A549 (cell line): ENCODE measurements at regions not wholly inside any gene's neighbourhood (a gene's known extent, or its start where the extent isn't known, plus 50 kb on each side); places are given as distances from the start of the nearest gene placed in this dataset.

Source experiments
- BHLHE40 ChIP-seq: IDR thresholded peaks from 2 replicates; pipeline ENCODE4 v1.6.1; 2012; ENCODE audit warnings: low read depth, low read length, inconsistent platforms
- JUNB ChIP-seq: fragments of >200 bp; sonication (Bioruptor Twin); formaldehyde crosslinking; IDR thresholded peaks from 2 replicates; pipeline ENCODE4 v1.6.1; 2016
- MAX ChIP-seq: IDR thresholded peaks from 2 replicates; pipeline ENCODE4 v1.6.1; 2012
- POLR2A ChIP-seq: IDR thresholded peaks from 2 replicates; pipeline ENCODE4 v1.6.1; 2012; ENCODE audit warnings: mild to moderate bottlenecking, low read length
- REST ChIP-seq: fragments of 200-600 bp; sonication (generic); IDR thresholded peaks from 2 replicates; pipeline ENCODE4 v1.6.1; 2016; ENCODE audit warnings: antibody characterized with exemption, mild to moderate bottlenecking, moderate library complexity
- TF ChIP-seq, protein P1 (sequence below): fragments of >200 bp; sonication (Bioruptor Twin); formaldehyde crosslinking; IDR thresholded peaks from 3 replicates; pipeline ENCODE4 v1.5.1; 2016

DNA sequence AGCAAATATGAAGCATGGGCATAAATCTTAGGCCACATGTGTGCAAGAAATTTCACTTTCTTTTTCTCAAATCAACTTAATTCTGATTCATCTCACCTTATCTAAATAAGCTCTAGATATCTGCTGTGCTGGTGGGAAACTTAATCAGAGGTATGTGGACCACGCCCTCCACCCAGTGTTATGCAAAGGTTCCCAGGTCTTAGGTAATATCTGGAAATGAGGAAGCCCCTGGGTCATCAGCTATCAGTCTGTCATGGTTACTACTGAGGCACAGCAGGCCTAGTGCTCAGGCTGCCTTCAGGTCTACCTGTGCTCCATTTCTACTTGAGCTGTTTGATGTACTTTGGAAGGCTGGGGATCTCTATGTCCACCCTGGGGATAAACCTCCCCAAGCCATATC is 134.4 kb upstream of the KCNH8 start:
- TF ChIP-seq, protein P1, sequence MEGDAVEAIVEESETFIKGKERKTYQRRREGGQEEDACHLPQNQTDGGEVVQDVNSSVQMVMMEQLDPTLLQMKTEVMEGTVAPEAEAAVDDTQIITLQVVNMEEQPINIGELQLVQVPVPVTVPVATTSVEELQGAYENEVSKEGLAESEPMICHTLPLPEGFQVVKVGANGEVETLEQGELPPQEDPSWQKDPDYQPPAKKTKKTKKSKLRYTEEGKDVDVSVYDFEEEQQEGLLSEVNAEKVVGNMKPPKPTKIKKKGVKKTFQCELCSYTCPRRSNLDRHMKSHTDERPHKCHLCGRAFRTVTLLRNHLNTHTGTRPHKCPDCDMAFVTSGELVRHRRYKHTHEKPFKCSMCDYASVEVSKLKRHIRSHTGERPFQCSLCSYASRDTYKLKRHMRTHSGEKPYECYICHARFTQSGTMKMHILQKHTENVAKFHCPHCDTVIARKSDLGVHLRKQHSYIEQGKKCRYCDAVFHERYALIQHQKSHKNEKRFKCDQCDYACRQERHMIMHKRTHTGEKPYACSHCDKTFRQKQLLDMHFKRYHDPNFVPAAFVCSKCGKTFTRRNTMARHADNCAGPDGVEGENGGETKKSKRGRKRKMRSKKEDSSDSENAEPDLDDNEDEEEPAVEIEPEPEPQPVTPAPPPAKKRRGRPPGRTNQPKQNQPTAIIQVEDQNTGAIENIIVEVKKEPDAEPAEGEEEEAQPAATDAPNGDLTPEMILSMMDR, result no peak
- TF ChIP-seq POLR2A, result no peak
- no peak for TF ChIP-seq JUNB
- no peak for TF ChIP-seq REST
- TF ChIP-seq BHLHE40, result no peak
- TF ChIP-seq MAX, result no peak
